NOMO-1 treated with DMSO at 0.1 percent for 48 hours (cell line): ENCODE measurements at regions not wholly inside any gene's neighbourhood (a gene's known extent, or its start where the extent isn't known, plus 50 kb on each side); places are given as distances from the start of the nearest gene placed in this dataset.

Experiments
- DNase-seq: peaks from one replicate; lab custom pipeline; 2025; ENCODE audit not compliant: unreplicated experiment; lab: John Stamatoyannopoulos, UW

- no peak for DNase-seq
These were observed 131.4 kb upstream of the RUNX3 start for GRCh38 chr1:25061261-25061995.

GRCh38 chr1:25057188-25057587, 127.1 kb upstream of the RUNX3 start:
- no peak for DNase-seq

- no peak for DNase-seq
These were observed 126.5 kb upstream of the RUNX3 start for GRCh38 chr1:25056536-25056935.

GRCh38 chr1:25055961-25056360, 125.9 kb upstream of the RUNX3 start:
- no peak for DNase-seq

GRCh38 chr1:25055324-25055780, 125.3 kb upstream of the RUNX3 start:
- no peak for DNase-seq

GRCh38 chr1:25054526-25055323, 124.6 kb upstream of the RUNX3 start:
- DNase-seq: no peak

GRCh38 chr1:25053576-25054250, 123.6 kb upstream of the RUNX3 start:
- no peak for DNase-seq

GRCh38 chr1:25051906-25052305, 121.8 kb upstream of the RUNX3 start:
- no peak for DNase-seq

- no peak for DNase-seq
These were observed 121.4 kb upstream of the RUNX3 start for GRCh38 chr1:25051504-25051903.

GRCh38 chr1:25050165-25050564, 120.1 kb upstream of the RUNX3 start:
- DNase-seq: no peak

GRCh38 chr1:25049190-25049589, 119.1 kb upstream of the RUNX3 start:
- DNase-seq: no peak

- no peak for DNase-seq
These were observed 118.7 kb upstream of the RUNX3 start for GRCh38 chr1:25048728-25049127.

- no peak for DNase-seq
These were observed 117.6 kb upstream of the RUNX3 start for GRCh38 chr1:25047506-25048240.

GRCh38 chr1:25046194-25046532, 116.1 kb upstream of the RUNX3 start:
- DNase-seq: no peak

- DNase-seq: no peak
These were observed 115.6 kb upstream of the RUNX3 start for GRCh38 chr1:25045480-25046193.

GRCh38 chr1:25043228-25043580, 113.1 kb upstream of the RUNX3 start:
- no peak for DNase-seq

- DNase-seq: no peak
These were observed 112.5 kb upstream of the RUNX3 start for GRCh38 chr1:25042331-25043227.

- no peak for DNase-seq
These were observed 111.8 kb upstream of the RUNX3 start for GRCh38 chr1:25041916-25042315.

GRCh38 chr1:25040122-25040685, 110.1 kb upstream of the RUNX3 start:
- DNase-seq: no peak
